Fibroblast of lung (primary cell): ENCODE measurements at regions not wholly inside any gene's neighbourhood (a gene's known extent, or its start where the extent isn't known, plus 50 kb on each side); places are given as distances from the start of the nearest gene placed in this dataset.

ENCODE experiments used
- CTCF ChIP-seq, 2 donors: IDR thresholded peaks in 1 of 2; conservative IDR thresholded peaks in 1 of 2; 1 replicate in 1 of 2; 2 replicates in 1 of 2; pipeline ENCODE4 v1.5.1; 2011 to 2012; ENCODE audit warnings: low read length in 2 of 2, control low read depth in 1 of 2, inconsistent platforms in 1 of 2, low read depth in 1 of 2, mild to moderate bottlenecking in 1 of 2
- EZH2 ChIP-seq: IDR thresholded peaks from 2 replicates; pipeline ENCODE4 v1.5.1; 2012; ENCODE audit warnings: low read length, control low read depth, mild to moderate bottlenecking; ENCODE audit errors: missing control alignments

DNA sequence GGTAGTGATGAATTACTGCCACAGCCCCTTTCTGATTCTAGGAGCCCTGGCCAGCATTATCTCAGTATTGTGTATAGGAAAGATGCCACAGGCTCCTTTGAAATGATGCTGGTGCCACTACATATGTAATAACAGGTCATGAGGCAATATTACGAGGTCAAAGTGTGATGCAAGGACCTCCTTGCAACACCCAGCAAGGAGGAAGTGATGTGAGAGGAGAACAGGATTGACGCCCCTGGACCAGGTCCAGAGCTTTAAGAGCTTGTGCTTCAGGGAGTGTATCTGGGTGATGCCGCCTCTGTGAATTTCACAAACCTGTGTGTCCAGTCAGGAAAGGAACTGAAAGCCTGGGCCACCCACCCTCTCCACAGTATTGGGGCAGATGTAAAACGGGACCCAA, 261.8 kb downstream of the MID1IP1 start:
- TF ChIP-seq CTCF (conservative IDR thresholded peaks at IDR 0.05 in 1 of 2, IDR thresholded peaks at IDR 0.05 in 1 of 2; ENCODE audit: low read depth in 1 of 2, low read length in 2 of 2): no peak
- no peak for TF ChIP-seq EZH2
